ENCODE measurements at regions not wholly inside any gene's neighbourhood (a gene's known extent, or its start where the extent isn't known, plus 50 kb on each side); places are given as distances from the start of the nearest gene placed in this dataset.
A peak's percentile ranks its signal among the peaks of the same experiment; 100 is the strongest.
"Not testable (repeated sequence)": the region's sequence is repeated elsewhere in the genome, so short reads cannot be mapped to it uniquely, and the experiment has no call there.

GRCh38 chr16:13336907-13337881 is 435.8 kb downstream of the SHISA9 start:
- DNase-seq, result not testable (repeated sequence)

- DNase-seq, result no peak
These were observed 436.6 kb downstream of the SHISA9 start for GRCh38 chr16:13338044-13338443.

- DNase-seq, result no peak
These were observed 441.3 kb downstream of the SHISA9 start for GRCh38 chr16:13342675-13343074.

GRCh38 chr16:13344001-13344400 is 442.6 kb downstream of the SHISA9 start:
- DNase-seq, result no peak

GRCh38 chr16:13348416-13348815 is 447.0 kb downstream of the SHISA9 start:
- DNase-seq, result no peak

GRCh38 chr16:13350000-13350399 is 448.6 kb downstream of the SHISA9 start:
- no peak for DNase-seq

GRCh38 chr16:13351181-13351580 is 449.8 kb downstream of the SHISA9 start:
- no peak for DNase-seq

- DNase-seq, result no peak
These were observed 450.3 kb downstream of the SHISA9 start for GRCh38 chr16:13351601-13352217.

- not testable (repeated sequence) for DNase-seq
These were observed 451.4 kb downstream of the SHISA9 start for GRCh38 chr16:13352796-13353195.

GRCh38 chr16:13357842-13358241 is 456.4 kb downstream of the SHISA9 start:
- not testable (repeated sequence) for DNase-seq

- DNase-seq, result no peak
These were observed 458.4 kb downstream of the SHISA9 start for GRCh38 chr16:13359835-13360234.

- no peak for DNase-seq
These were observed 471.0 kb downstream of the SHISA9 start for GRCh38 chr16:13372421-13372820.

- DNase-seq, result no peak
These were observed 474.8 kb downstream of the SHISA9 start for GRCh38 chr16:13376174-13376573.

- DNase-seq, result no peak
These were observed 475.7 kb downstream of the SHISA9 start for GRCh38 chr16:13377143-13377542.

- DNase-seq, result no peak
These were observed 476.8 kb downstream of the SHISA9 start for GRCh38 chr16:13378151-13378550.

- DNase-seq, result peak in 8 of 58 donors; percentile 1 to 52 (median 4)
These were observed 477.9 kb downstream of the SHISA9 start for GRCh38 chr16:13379266-13379665.

GRCh38 chr16:13385156-13386040 is 484.0 kb downstream of the SHISA9 start:
- DNase-seq, result not testable (repeated sequence)

GRCh38 chr16:13390093-13390985 is 488.9 kb downstream of the SHISA9 start:
- DNase-seq, result no peak

- no peak for DNase-seq
These were observed 489.5 kb downstream of the SHISA9 start for GRCh38 chr16:13390986-13391305.

GRCh38 chr16:13391337-13391736 is 489.9 kb downstream of the SHISA9 start:
- DNase-seq, result no peak

- DNase-seq, result no peak
These were observed 490.9 kb downstream of the SHISA9 start for GRCh38 chr16:13392341-13392740.

All from anterior cingulate cortex (tissue), 58 donors.